ENCODE measurements at regions not wholly inside any gene's neighbourhood (a gene's known extent, or its start where the extent isn't known, plus 50 kb on each side); places are given as distances from the start of the nearest gene placed in this dataset.

DNA sequence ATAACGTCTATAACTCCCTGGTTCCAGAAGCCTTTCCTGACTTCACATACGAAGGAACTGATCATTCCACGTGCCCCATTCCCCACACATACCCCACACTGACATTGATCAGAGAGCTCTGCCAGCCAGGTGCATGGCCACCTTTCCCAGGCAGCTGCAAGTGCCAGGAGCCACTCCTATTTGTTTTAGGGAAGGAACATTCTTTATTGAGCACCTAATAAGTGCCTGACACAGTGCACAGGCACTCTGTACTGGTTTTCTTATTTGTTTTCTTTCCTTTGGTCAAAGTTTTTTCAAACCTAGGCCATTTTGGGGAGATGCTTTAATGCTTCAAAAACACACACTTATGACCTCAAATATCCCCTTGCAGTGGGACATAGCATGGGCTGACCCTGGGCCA is 50.0 kb downstream of the PITPNM2 start:
- DNase-seq = no peak

DNA sequence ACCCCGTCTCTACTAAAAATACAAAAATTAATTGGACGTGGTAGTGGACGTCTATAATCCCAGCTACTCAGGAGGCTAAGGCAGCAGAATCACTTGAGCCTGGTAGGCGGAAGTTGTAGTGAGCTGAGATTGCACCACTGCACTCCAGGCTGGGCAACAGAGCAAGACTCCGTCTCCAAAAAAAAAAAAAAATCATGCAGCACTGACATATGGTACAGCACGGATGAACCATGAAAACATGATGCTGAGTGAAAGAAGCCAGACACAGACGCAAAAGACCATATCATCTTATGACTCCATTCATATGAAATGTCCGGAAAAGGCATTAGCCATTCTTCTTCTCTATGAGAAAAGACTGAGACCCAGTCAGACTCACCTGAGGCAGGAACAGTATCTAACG is 50.4 kb downstream of the PITPNM2 start:
- no peak for DNase-seq

- no peak for DNase-seq
Observed at GRCh38 chr12:123099560-123100192, 51.2 kb downstream of the PITPNM2 start.

DNA sequence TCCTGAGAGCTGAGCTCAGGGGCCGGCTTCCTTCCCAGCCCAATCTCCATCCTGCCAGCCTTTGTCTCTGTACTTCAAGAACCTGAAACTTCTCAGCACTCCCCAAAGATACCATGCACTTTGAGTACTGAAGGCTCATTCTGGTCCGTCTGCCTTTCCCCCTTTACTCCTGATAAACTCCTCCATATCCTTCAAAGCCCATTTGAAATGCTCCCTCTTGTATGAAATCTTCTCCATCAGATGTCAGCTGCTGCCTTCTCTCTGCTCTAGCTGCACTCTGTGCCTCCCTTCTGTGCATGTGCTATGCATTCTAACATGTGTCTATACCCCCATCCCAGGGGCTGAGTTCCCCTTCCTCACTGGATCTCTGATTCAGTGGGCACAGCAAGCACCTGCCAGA is 52.1 kb downstream of the PITPNM2 start:
- no peak for DNase-seq

GRCh38 chr12:123097561-123098084 is 53.3 kb downstream of the PITPNM2 start:
- DNase-seq = no peak

- no peak for DNase-seq
Observed at GRCh38 chr12:123096741-123097140, 54.1 kb downstream of the PITPNM2 start.

DNA sequence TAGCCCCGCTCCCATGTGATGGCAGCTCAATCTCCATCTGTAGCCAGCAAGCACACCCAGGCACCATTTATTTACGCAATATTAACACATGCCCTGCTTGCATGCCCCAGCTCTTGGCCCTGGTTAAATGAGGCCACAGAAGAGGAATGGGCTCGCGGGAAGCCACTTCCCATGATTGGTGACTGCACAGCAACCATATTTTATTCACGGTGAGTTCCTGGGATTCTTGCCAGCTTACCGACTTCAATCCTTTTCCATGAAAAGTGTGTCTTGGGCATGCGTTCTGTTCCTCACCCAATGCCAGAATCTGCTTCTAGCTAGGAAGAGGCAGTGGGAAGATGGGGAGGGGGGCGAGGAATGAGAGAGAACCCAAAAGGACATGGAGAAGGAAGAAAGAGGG is 54.7 kb downstream of the PITPNM2 start:
- no peak for DNase-seq

- no peak for DNase-seq
Observed at GRCh38 chr12:123095078-123095881, 55.6 kb downstream of the PITPNM2 start.

- DNase-seq = no peak
Observed at GRCh38 chr12:123094349-123095077, 56.4 kb downstream of the PITPNM2 start.

DNA sequence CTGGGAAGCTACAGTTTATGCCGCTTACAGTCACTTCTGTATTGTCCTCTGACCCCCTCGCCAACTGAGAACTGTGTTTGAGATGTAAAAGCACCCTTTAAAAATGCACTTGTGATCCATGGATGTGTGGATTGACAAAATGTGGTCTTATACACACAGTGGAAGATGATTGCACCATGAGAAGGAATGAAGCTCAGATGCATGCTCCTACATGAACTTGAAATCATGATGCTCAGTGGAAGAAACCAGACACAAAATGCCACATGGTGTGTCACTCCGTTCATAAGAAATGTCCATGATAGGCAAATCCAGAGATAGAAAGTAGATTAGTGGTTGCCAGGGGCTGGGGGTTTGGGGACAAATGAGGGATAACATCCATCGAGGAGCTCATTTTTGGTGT is 58.0 kb downstream of the PITPNM2 start:
- no peak for DNase-seq

- no peak for DNase-seq
Observed at GRCh38 chr12:123091230-123092150, 59.4 kb downstream of the PITPNM2 start.

- DNase-seq = no peak
Observed at GRCh38 chr12:123089631-123090353, 61.1 kb downstream of the PITPNM2 start.

DNA sequence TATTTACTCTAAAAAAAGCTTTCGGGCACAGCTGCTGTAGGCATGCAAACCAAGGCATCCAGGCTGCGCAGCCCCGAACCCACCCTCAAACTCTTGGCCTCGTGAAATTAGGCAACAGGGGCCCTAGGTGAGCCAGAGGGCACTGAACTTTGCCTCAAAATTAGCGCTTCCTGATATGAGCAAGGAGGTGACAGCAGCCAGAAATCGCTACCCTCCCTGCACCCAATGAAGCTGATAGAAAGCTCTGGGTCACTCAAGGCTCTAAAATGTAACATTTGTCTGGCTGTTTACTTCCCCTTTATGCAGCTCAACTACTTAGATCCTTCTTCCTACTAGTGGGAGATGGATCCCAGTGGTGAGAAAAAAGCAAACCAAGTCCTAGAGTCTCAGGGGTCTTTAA is 61.8 kb downstream of the PITPNM2 start:
- no peak for DNase-seq

DNA sequence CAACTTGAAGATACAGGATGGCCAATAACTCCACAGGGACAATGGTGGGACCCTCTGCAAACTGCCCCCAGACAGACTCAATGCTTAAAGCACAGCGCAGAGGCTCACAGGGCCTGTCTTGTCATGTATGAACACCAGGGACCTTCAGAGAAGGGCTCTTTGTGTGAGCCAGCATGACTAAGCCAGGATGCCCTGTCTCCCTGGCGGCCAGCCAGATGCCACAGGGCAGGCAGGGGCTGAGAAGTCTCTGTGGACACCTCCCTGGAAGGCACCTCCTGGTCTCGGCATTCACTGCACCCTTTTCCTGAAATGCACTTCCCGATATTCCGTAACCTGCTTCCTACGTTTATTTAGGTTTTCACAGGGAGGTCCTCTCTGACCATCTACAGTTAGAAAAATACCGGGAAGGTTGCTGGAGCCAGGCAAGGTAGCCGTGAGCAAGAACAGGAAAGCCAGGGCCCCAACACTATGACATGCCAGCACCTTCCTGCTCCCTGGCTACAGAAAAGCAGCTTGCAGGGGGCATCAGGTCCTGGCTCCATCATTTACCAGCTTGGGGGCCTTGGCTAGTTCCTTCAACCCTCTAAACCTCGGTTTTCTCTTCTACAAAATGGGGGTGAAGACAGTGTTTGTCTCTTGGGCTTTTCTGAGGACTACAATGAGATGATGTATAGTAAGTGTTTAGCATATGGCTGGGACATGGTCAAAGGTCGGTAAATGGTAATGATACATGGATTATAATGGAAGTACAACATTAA is 65.0 kb downstream of the PITPNM2 start:
- DNase-seq = no peak

DNA sequence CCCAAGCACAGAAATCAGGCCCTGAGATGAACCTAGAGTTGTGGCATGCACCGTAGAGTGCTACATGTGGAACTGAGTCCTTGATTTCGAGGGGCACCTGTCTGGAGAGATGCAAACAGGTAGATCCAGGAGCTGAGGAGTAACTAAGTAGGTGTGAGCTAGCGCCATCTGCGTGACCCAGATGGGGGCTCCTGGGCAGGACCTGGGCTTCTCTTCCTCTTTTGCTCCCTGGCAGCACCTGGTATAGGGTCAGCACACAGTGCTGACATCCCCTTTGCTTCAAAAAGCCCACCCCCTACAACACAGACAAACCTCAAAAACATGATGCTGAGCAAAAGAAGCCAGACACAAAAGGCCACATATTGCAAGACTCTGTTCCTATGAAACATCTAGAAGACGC is 65.8 kb downstream of the PITPNM2 start:
- no peak for DNase-seq

DNA sequence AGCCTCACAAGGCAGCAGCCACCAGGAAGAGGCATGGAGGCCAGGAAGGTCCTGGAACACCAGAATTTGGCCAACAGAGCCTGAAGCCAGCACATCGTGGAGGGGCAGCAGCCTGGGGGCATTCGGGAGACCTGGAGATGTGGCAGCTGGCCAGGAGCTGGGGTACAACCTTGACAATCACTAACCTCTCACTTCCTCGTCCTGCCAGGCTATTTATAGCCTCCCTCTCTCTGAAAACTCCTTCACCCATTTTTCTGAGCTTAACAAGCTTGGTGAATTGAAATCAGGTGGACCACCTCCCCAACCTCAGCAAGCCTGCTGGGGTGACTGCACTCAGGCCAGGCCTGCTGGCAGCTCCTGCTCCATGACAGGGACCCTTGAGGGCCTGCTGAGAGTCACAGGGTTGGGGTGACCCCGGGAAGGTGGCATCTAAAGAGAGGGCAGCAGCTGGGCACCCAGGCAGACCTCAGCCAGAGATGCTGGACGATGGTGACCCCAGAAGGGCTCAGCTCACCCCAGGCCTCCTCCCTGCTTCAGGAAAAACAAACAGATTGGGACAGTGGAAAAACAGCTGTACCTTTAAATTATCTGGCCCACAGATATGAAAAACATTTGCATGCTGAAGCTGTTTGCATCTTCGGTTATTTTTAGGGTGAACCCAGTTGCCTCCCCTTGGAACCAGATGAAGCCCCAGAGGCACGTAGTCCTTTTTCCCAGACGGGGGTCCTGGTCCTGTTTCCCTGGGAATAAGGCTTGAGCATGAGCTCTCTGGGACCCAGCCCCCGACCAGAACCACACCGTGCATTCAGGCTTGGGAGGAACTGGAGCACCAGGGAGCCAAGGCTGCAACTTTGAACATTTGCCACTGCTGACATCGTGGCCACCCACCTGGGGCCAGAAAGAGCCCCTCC is 67.0 kb downstream of the PITPNM2 start:
- DNase-seq = no peak

- no peak for DNase-seq
Observed at GRCh38 chr12:123080634-123081033, 70.3 kb downstream of the PITPNM2 start.

DNA sequence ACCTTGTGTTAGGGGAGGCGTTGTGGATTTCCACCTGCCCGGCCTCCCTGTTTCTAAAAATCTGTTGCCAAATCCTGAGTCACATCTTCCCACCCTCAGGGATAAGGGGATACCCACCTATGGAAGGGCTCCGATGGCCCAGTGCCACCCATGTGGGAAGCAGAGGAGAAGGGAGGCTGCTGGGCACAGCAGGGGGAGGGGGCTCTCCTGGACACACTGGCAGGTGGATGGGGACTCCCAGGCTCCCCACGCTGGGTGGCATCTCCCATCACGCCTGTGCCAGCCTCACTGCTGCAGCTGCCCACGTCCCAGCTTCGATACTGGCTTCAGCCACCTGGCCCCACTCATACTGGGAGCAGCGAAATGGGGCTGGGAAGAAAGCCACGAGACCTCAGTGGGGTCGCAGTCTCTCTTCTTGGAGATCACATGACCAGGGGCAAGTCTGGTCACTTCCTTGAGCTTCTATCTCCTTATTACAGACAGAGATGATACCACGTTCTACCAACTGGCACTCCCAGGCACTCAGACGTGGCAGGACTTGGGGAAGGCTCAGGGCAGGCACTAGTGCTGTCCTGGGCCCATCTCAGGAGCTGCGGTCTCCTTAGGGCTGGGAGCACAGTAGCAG is 72.2 kb downstream of the PITPNM2 start:
- no peak for DNase-seq

DNA sequence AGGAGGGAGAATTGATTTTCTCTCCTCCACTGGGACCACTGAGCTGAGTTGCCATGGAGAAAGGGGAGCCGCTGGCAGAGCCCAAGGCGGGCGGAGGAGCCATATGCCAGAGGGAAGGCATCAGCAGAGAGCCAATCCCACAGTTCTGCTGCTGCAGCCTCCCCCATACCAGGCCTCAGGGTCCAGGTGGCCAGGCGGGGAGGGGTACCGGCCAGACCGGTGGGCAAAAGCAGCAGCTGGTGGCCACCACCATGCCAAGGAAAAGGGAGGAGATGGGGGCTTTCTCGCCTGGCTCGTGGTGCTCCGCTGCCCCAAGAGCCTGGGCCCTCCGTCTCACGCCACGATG is 72.8 kb downstream of the PITPNM2 start:
- no peak for DNase-seq

All from activated T-cell treated with anti-CD3 and anti-CD28 coated beads for 4 hours (primary cell).